GM12872 (cell line): ENCODE measurements at regions not wholly inside any gene's neighbourhood (a gene's known extent, or its start where the extent isn't known, plus 50 kb on each side); places are given as distances from the start of the nearest gene placed in this dataset.

Experiments used
- CTCF ChIP-seq: IDR thresholded peaks from 3 replicates; pipeline ENCODE4 v1.5.1; 2011; ENCODE audit warnings: low read depth, mild to moderate bottlenecking, low read length, moderate library complexity; ENCODE audit not compliant: insufficient read depth

- no peak for TF ChIP-seq CTCF
These were observed 273.9 kb downstream of the RAB38 start for GRCh38 chr11:87901341-87901740.

DNA sequence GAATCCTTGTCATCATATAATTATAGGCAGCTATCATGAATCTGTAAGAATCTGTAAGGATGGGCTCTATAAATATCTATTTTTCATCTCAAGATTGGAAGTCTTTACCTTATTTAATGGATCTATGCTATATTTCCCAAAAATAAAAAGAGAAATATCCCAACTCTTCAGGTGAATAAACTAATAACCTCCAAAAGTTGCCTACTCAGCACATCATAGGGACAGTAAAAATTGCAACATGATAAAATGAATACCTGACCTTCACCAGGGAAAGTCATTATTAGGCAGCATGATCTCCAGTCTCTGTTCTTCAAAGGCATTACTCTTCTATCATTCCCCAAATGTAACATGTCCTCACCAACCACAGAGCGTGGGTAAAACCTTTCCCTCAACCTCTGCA lies 277.3 kb downstream of the RAB38 start:
- no peak for TF ChIP-seq CTCF

- TF ChIP-seq CTCF = no peak
These were observed 278.2 kb downstream of the RAB38 start for GRCh38 chr11:87897071-87897470.

- TF ChIP-seq CTCF = no peak
These were observed 280.3 kb downstream of the RAB38 start for GRCh38 chr11:87894961-87895360.

- TF ChIP-seq CTCF = no peak
These were observed 283.0 kb downstream of the RAB38 start for GRCh38 chr11:87892291-87892690.

GRCh38 chr11:87889126-87889525 lies 286.1 kb downstream of the RAB38 start:
- TF ChIP-seq CTCF = no peak

DNA sequence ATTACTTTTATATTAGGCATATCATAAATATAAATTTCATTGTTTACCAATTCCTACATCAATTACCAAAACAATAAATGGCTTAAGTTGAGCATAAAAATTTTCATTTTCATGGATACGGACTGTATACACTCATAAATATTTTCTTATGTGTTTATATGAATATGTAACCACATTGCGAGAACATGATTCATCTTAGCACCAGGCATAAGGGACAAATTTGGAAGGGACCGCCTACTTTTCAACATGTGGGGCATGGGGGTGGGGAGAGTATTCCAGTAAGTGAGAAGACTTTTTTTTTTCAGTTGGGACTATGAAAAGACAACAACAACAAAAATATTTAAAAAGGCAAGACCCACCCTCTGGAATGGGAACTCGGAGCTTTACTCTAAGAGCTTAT lies 296.1 kb downstream of the RAB38 start:
- TF ChIP-seq CTCF = no peak

- peak; percentile 31; the same call in 2 of the 3 replicates for TF ChIP-seq CTCF
These were observed 296.8 kb downstream of the RAB38 start for GRCh38 chr11:87878373-87878825.
